WTC11 (cell line): ENCODE measurements at regions not wholly inside any gene's neighbourhood (a gene's known extent, or its start where the extent isn't known, plus 50 kb on each side); places are given as distances from the start of the nearest gene placed in this dataset.

Experiments
- ATAC-seq: fragments of 200-7000 bp; cut with Tn5 transposase; 2 replicates; pipeline ENCODE4 v1.10.0; 2021; ENCODE audit warnings: mild to moderate bottlenecking, moderate library complexity
- CTCF ChIA-PET: fragments of 300-600 bp; sonication (Branson Sonifier 250); formaldehyde crosslinking; loops from one replicate; lab custom pipeline; 2021; ENCODE audit warnings: antibody characterized with exemption; lab: Charles Lee
- POLR2A ChIA-PET: fragments of 350-600 bp; sonication (Branson Sonifier 250); formaldehyde crosslinking; loops from one replicate; lab custom pipeline; 2021; ENCODE audit warnings: antibody characterized with exemption; lab: Charles Lee
- DNase-seq: peaks from one replicate; pipeline ENCODE4 v3.0.0; 2021; ENCODE audit warnings: low spot score
- H3K27ac Mint-ChIP-seq: 2 replicates; pipeline ENCODE4 v1.8.0; 2021; ENCODE audit warnings: mixed read lengths
- H3K27me3 Mint-ChIP-seq: 2 replicates; pipeline ENCODE4 v1.8.0; 2021; ENCODE audit warnings: low read depth, mild to moderate bottlenecking, moderate library complexity, mixed read lengths
- H3K36me3 Mint-ChIP-seq: 2 replicates; pipeline ENCODE4 v1.8.0; 2021; ENCODE audit warnings: mixed read lengths
- H3K4me1 Mint-ChIP-seq: 2 replicates; pipeline ENCODE4 v1.8.0; 2022; ENCODE audit warnings: mixed read lengths
- H3K4me3 Mint-ChIP-seq: 2 replicates; pipeline ENCODE4 v1.8.0; 2021; ENCODE audit warnings: mild to moderate bottlenecking, moderate library complexity, mixed read lengths
- H3K9me3 Mint-ChIP-seq: 2 replicates; pipeline ENCODE4 v1.8.0; 2021; ENCODE audit warnings: mixed read lengths
- ATF1 ChIP-seq: sonication (generic); formaldehyde crosslinking; IDR thresholded peaks from 2 replicates; pipeline ENCODE4 v1.8.1; 2023; ENCODE audit warnings: mild to moderate bottlenecking, moderate library complexity, missing genetic modification reagents
- CREM ChIP-seq: sonication (generic); formaldehyde crosslinking; IDR thresholded peaks from 2 replicates; pipeline ENCODE4 v1.8.1; 2022; ENCODE audit warnings: mild to moderate bottlenecking, missing genetic modification reagents, moderate library complexity
- EMX1 ChIP-seq: fragments of 250-450 bp; sonication (Bioruptor Pico); IDR thresholded peaks from 2 replicates; pipeline ENCODE4 v1.8.0; 2021; ENCODE audit warnings: mild to moderate bottlenecking
- FOXK1 ChIP-seq: sonication (generic); formaldehyde crosslinking; IDR thresholded peaks from 2 replicates; pipeline ENCODE4 v1.8.0; 2022; ENCODE audit warnings: mild to moderate bottlenecking, moderate library complexity, missing genetic modification reagents
- FOXP1 ChIP-seq: sonication (generic); formaldehyde crosslinking; IDR thresholded peaks from 2 replicates; pipeline ENCODE4 v1.8.0; 2022; ENCODE audit warnings: missing genetic modification reagents, mild to moderate bottlenecking, moderate library complexity, borderline replicate concordance
- JAZF1 ChIP-seq: fragments of 250-450 bp; sonication (Bioruptor Pico); IDR thresholded peaks from 2 replicates; pipeline ENCODE4 v1.9.0; 2021; ENCODE audit warnings: moderate library complexity, mild to moderate bottlenecking, inconsistent platforms
- NFATC4 ChIP-seq: fragments of 250-450 bp; sonication (Bioruptor Pico); IDR thresholded peaks from 2 replicates; pipeline ENCODE4 v1.9.0; 2021; ENCODE audit warnings: mild to moderate bottlenecking
- NFYB ChIP-seq: sonication (generic); formaldehyde crosslinking; conservative IDR thresholded peaks from 2 replicates; pipeline ENCODE4 v1.8.0; 2022; ENCODE audit warnings: low read depth, missing genetic modification reagents
- NR2C2 ChIP-seq: sonication (generic); formaldehyde crosslinking; IDR thresholded peaks from 2 replicates; pipeline ENCODE4 v1.8.0; 2022; ENCODE audit warnings: mild to moderate bottlenecking, missing genetic modification reagents
- RELA ChIP-seq: sonication (generic); formaldehyde crosslinking; IDR thresholded peaks from 2 replicates; pipeline ENCODE4 v1.8.1; 2022; ENCODE audit warnings: missing genetic modification reagents, mild to moderate bottlenecking, borderline replicate concordance
- TCF7 ChIP-seq: sonication (generic); formaldehyde crosslinking; IDR thresholded peaks from 2 replicates; pipeline ENCODE4 v1.8.0; 2022; ENCODE audit warnings: mild to moderate bottlenecking, low read depth, missing genetic modification reagents, moderate library complexity
- TEAD4 ChIP-seq: sonication (generic); formaldehyde crosslinking; IDR thresholded peaks from 2 replicates; pipeline ENCODE4 v1.8.0; 2022; ENCODE audit warnings: mild to moderate bottlenecking, missing genetic modification reagents
- TP53 ChIP-seq: sonication (generic); formaldehyde crosslinking; IDR thresholded peaks from 2 replicates; pipeline ENCODE4 v1.8.1; 2023; ENCODE audit warnings: mild to moderate bottlenecking, missing genetic modification reagents
- ZBTB21 ChIP-seq: sonication (generic); formaldehyde crosslinking; IDR thresholded peaks from 2 replicates; pipeline ENCODE4 v1.8.1; 2023; ENCODE audit warnings: mild to moderate bottlenecking, missing genetic modification reagents, borderline replicate concordance
- ZNF121 ChIP-seq: sonication (generic); formaldehyde crosslinking; IDR thresholded peaks from 2 replicates; pipeline ENCODE4 v1.8.0; 2023; ENCODE audit warnings: missing genetic modification reagents
- ZNF138 ChIP-seq: sonication (generic); formaldehyde crosslinking; conservative IDR thresholded peaks from 2 replicates; pipeline ENCODE4 v1.8.1; 2022; ENCODE audit warnings: mild to moderate bottlenecking, moderate library complexity, missing genetic modification reagents
- ZNF263 ChIP-seq: sonication (generic); formaldehyde crosslinking; IDR thresholded peaks from 2 replicates; pipeline ENCODE4 v1.8.1; 2022; ENCODE audit warnings: low read depth, mild to moderate bottlenecking, moderate library complexity, missing genetic modification reagents
- ZNF317 ChIP-seq: sonication (generic); formaldehyde crosslinking; IDR thresholded peaks from 2 replicates; pipeline ENCODE4 v1.8.1; 2023; ENCODE audit warnings: low read depth, mild to moderate bottlenecking, moderate library complexity, missing genetic modification reagents, borderline replicate concordance
- ZNF396 ChIP-seq: fragments of 250-450 bp; sonication (Bioruptor Pico); IDR thresholded peaks from 2 replicates; pipeline ENCODE4 v1.8.0; 2021; ENCODE audit warnings: mild to moderate bottlenecking, moderate library complexity, borderline replicate concordance
- ZNF423 ChIP-seq: fragments of 250-450 bp; sonication (Bioruptor Pico); IDR thresholded peaks from 2 replicates; pipeline ENCODE4 v2.1.2; 2022; ENCODE audit warnings: mild to moderate bottlenecking, moderate library complexity
- ZNF671 ChIP-seq: fragments of 250-450 bp; sonication (Bioruptor Pico); IDR thresholded peaks from 2 replicates; pipeline ENCODE4 v1.8.0; 2021; ENCODE audit warnings: mild to moderate bottlenecking
- TF ChIP-seq, protein P1 (sequence below): sonication (generic); formaldehyde crosslinking; IDR thresholded peaks from 2 replicates; pipeline ENCODE4 v1.8.0; 2022; ENCODE audit warnings: mild to moderate bottlenecking, missing genetic modification reagents
- TF ChIP-seq, protein P2 (sequence below): sonication (generic); formaldehyde crosslinking; IDR thresholded peaks from 2 replicates; pipeline ENCODE4 v1.8.0; 2022; ENCODE audit warnings: missing genetic modification reagents
- TF ChIP-seq, protein P3 (sequence below): sonication (generic); formaldehyde crosslinking; IDR thresholded peaks from 2 replicates; pipeline ENCODE4 v1.8.1; 2022; ENCODE audit warnings: mild to moderate bottlenecking, missing genetic modification reagents, moderate library complexity, borderline replicate concordance
- TF ChIP-seq, protein P4 (sequence below): sonication (generic); formaldehyde crosslinking; IDR thresholded peaks from 2 replicates; pipeline ENCODE4 v1.8.0; 2023; ENCODE audit warnings: missing genetic modification reagents
- TF ChIP-seq, protein P5 (sequence below): fragments of 250-450 bp; sonication (Bioruptor Pico); IDR thresholded peaks from 2 replicates; pipeline ENCODE4 v1.9.0; 2021; ENCODE audit warnings: moderate library complexity, mild to moderate bottlenecking, inconsistent platforms, borderline replicate concordance
- TF ChIP-seq, protein P6 (sequence below): fragments of 250-450 bp; sonication (Bioruptor Pico); conservative IDR thresholded peaks from 2 replicates; pipeline ENCODE4 v1.9.0; 2021; ENCODE audit warnings: mild to moderate bottlenecking
- TF ChIP-seq, protein P7 (sequence below): fragments of 250-450 bp; sonication (Bioruptor Pico); IDR thresholded peaks from 2 replicates; pipeline ENCODE4 v2.1.2; 2022; ENCODE audit warnings: mild to moderate bottlenecking, moderate library complexity

DNA sequence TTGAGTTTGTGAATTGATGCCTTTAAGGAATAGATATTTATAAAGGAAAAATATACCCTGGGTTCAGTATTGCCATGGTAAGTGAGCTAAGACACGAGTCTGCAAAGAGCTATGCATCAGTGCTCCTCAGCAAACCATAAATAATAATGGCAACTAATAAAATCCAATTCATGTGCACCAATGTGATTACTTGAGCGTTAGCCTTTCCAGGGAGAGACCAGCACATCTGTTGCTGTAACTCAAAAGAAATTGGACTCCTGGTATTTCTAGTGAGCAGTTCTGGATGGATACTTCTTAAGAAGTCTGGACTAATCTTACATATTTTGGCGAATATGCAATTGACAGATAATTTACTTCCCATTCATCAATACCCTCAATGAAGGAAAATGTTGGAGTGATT, 373.3 kb downstream of the ARHGEF28 start:
- Mint-ChIP-seq H3K36me3 (peaks cover 7% of the 10 kb centered on the region), H3K4me1 (peaks cover 8% of the 10 kb centered on the region), H3K4me3 (no peak overlapping the region), H3K9me3 (peaks cover 8% of the 10 kb centered on the region), H3K27ac (no peak overlapping the region), H3K27me3 (peaks cover 5% of the 10 kb centered on the region)
- ChIA-PET POLR2A (no interaction called here), CTCF (no interaction called here)
- no peak for TF ChIP-seq FOXK1 (CRISPR knock-in tag)
- TF ChIP-seq FOXP1 (CRISPR knock-in tag): no peak
- no peak for TF ChIP-seq ZNF396
- no peak for TF ChIP-seq ZNF317
- no peak for TF ChIP-seq TEAD4 (CRISPR knock-in tag)
- TF ChIP-seq ZNF138 (CRISPR knock-in tag): no peak
- TF ChIP-seq, protein P1, sequence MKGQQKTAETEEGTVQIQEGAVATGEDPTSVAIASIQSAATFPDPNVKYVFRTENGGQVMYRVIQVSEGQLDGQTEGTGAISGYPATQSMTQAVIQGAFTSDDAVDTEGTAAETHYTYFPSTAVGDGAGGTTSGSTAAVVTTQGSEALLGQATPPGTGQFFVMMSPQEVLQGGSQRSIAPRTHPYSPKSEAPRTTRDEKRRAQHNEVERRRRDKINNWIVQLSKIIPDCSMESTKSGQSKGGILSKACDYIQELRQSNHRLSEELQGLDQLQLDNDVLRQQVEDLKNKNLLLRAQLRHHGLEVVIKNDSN: no peak
- TF ChIP-seq, protein P2, sequence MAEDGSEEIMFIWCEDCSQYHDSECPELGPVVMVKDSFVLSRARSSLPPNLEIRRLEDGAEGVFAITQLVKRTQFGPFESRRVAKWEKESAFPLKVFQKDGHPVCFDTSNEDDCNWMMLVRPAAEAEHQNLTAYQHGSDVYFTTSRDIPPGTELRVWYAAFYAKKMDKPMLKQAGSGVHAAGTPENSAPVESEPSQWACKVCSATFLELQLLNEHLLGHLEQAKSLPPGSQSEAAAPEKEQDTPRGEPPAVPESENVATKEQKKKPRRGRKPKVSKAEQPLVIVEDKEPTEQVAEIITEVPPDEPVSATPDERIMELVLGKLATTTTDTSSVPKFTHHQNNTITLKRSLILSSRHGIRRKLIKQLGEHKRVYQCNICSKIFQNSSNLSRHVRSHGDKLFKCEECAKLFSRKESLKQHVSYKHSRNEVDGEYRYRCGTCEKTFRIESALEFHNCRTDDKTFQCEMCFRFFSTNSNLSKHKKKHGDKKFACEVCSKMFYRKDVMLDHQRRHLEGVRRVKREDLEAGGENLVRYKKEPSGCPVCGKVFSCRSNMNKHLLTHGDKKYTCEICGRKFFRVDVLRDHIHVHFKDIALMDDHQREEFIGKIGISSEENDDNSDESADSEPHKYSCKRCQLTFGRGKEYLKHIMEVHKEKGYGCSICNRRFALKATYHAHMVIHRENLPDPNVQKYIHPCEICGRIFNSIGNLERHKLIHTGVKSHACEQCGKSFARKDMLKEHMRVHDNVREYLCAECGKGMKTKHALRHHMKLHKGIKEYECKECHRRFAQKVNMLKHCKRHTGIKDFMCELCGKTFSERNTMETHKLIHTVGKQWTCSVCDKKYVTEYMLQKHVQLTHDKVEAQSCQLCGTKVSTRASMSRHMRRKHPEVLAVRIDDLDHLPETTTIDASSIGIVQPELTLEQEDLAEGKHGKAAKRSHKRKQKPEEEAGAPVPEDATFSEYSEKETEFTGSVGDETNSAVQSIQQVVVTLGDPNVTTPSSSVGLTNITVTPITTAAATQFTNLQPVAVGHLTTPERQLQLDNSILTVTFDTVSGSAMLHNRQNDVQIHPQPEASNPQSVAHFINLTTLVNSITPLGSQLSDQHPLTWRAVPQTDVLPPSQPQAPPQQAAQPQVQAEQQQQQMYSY (CRISPR knock-in tag): no peak
- TF ChIP-seq, protein P3, sequence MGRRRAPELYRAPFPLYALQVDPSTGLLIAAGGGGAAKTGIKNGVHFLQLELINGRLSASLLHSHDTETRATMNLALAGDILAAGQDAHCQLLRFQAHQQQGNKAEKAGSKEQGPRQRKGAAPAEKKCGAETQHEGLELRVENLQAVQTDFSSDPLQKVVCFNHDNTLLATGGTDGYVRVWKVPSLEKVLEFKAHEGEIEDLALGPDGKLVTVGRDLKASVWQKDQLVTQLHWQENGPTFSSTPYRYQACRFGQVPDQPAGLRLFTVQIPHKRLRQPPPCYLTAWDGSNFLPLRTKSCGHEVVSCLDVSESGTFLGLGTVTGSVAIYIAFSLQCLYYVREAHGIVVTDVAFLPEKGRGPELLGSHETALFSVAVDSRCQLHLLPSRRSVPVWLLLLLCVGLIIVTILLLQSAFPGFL (CRISPR knock-in tag): no peak
- TF ChIP-seq, protein P4, sequence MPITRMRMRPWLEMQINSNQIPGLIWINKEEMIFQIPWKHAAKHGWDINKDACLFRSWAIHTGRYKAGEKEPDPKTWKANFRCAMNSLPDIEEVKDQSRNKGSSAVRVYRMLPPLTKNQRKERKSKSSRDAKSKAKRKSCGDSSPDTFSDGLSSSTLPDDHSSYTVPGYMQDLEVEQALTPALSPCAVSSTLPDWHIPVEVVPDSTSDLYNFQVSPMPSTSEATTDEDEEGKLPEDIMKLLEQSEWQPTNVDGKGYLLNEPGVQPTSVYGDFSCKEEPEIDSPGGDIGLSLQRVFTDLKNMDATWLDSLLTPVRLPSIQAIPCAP (CRISPR knock-in tag): no peak
- no peak for TF ChIP-seq NFATC4 (CRISPR knock-in tag)
- no peak for TF ChIP-seq ZNF121 (CRISPR knock-in tag)
- TF ChIP-seq ZNF671: no peak
- TF ChIP-seq, protein P5, sequence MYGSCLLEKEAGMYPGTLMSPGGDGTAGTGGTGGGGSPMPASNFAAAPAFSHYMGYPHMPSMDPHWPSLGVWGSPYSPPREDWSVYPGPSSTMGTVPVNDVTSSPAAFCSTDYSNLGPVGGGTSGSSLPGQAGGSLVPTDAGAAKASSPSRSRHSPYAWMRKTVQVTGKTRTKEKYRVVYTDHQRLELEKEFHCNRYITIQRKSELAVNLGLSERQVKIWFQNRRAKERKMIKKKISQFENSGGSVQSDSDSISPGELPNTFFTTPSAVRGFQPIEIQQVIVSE (CRISPR knock-in tag): no peak
- no peak for TF ChIP-seq NFYB
- TF ChIP-seq TP53 (CRISPR knock-in tag): no peak
- no peak for TF ChIP-seq ATF1 (CRISPR knock-in tag)
- no peak for DNase-seq
- ATAC-seq: no peak

DNA sequence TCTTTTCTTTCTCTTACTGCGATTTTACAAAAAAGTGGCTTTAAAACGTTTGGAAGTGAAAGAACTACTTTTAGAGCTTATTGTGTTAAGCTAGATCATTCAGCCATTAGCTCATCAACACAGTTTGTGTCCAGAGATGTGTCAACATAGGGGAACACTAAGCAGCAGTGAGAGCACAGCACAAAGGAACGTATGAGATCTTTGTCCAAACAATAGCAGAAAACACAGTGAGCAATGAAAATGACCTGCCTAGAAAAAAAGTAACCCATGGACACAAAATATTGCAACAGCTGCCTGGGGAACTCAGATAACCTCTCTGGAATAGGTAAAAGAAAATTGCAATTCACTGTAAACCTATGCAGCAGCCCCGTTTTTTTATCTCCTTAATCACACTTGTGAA, 372.5 kb downstream of the ARHGEF28 start:
- CTCF ChIA-PET: interaction anchor here (0.6 kb wide), 1 partner anchor 263 kb away, joined by 4 read pairs; no protein-coding TSS in a partner anchor
- Mint-ChIP-seq H3K4me1 (peaks cover 11% of the 10 kb centered on the region), H3K27me3 (peaks cover 5% of the 10 kb centered on the region), H3K9me3 (peaks cover 14% of the 10 kb centered on the region), H3K4me3 (no peak overlapping the region), H3K27ac (no peak overlapping the region), H3K36me3 (peaks cover 13% of the 10 kb centered on the region)
- POLR2A ChIA-PET: no interaction called here
- DNase-seq (no peak), ATAC-seq (no peak)
- TF ChIP-seq ZNF423 (CRISPR knock-in tag): no peak
- TF ChIP-seq, protein P6, sequence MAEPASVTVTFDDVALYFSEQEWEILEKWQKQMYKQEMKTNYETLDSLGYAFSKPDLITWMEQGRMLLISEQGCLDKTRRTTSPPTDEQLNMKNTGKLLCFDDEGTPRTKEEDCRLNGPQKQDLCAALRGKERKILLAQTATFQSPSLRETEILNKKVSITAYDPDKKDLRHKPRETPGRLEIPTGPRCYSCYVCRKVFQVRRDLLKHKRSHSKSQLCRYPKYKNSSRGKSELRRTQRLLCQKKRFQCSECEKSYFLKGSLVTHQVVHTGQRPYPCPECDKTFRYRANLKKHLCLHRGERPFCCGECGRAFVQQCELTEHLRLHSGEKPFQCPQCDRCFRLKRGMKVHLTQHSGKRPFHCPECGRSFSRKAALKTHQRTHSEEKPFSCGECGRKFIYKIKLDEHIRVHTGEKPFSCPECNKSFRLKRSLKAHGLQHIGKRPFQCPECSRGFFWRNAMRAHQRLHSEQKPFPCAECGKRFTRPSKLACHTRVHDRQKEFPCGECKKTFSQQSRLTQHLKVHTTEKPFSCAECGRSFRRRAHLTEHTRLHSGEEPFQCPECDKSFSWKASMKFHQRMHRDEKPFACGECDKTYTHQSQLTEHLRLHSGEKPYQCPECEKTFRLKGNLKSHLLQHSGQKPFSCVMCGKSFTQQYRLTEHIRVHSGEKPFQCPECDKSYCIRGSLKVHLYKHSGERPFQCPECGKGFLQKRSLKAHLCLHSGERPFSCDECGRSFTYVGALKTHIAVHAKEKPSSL (CRISPR knock-in tag): no peak
- TF ChIP-seq FOXP1 (CRISPR knock-in tag): no peak
- TF ChIP-seq CREM (CRISPR knock-in tag): no peak
- no peak for TF ChIP-seq TEAD4 (CRISPR knock-in tag)
- TF ChIP-seq ZBTB21 (CRISPR knock-in tag): no peak
- no peak for TF ChIP-seq TCF7 (CRISPR knock-in tag)
- TF ChIP-seq, protein P7, sequence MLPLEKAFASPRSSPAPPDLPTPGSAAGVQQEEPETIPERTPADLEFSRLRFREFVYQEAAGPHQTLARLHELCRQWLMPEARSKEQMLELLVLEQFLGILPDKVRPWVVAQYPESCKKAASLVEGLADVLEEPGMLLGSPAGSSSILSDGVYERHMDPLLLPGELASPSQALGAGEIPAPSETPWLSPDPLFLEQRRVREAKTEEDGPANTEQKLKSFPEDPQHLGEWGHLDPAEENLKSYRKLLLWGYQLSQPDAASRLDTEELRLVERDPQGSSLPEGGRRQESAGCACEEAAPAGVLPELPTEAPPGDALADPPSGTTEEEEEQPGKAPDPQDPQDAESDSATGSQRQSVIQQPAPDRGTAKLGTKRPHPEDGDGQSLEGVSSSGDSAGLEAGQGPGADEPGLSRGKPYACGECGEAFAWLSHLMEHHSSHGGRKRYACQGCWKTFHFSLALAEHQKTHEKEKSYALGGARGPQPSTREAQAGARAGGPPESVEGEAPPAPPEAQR (CRISPR knock-in tag): no peak
- TF ChIP-seq ZNF263 (CRISPR knock-in tag): no peak
- TF ChIP-seq JAZF1 (CRISPR knock-in tag): no peak
- no peak for TF ChIP-seq EMX1
- TF ChIP-seq RELA (CRISPR knock-in tag): no peak
- TF ChIP-seq NR2C2: no peak
